SU-DHL-6 (cell line): ENCODE measurements at regions not wholly inside any gene's neighbourhood (a gene's known extent, or its start where the extent isn't known, plus 50 kb on each side); places are given as distances from the start of the nearest gene placed in this dataset.

Experiments used
- CTCF ChIP-seq: fragments of 200-600 bp; sonication (generic); IDR thresholded peaks from one replicate; pipeline ENCODE4 v1.5.1; 2017; ENCODE audit warnings: antibody characterized with exemption, mild to moderate bottlenecking, low read length, moderate library complexity; ENCODE audit not compliant: insufficient read depth, poor library complexity, severe bottlenecking
- EZH2phosphoT487 ChIP-seq: fragments of 200-600 bp; sonication (generic), shearing (Covaris generic); conservative IDR thresholded peaks from 2 replicates; pipeline ENCODE4 v1.6.1; 2018; ENCODE audit warnings: mild to moderate bottlenecking, antibody characterized with exemption, low read length, moderate library complexity, mixed read lengths

GRCh38 chr7:121521711-121522400, 125.7 kb upstream of the FAM3C start:
- no peak for TF ChIP-seq CTCF
- TF ChIP-seq EZH2phosphoT487: no peak
